Endothelial cell of umbilical vein (primary cell): ENCODE measurements at regions not wholly inside any gene's neighbourhood (a gene's known extent, or its start where the extent isn't known, plus 50 kb on each side); places are given as distances from the start of the nearest gene placed in this dataset.

ENCODE experiments used
- POLR2A ChIP-seq: IDR thresholded peaks from 2 replicates; pipeline ENCODE4 v1.6.1; 2012; ENCODE audit warnings: low read depth, mild to moderate bottlenecking, control low read depth, low read length
- TF ChIP-seq, protein P1 (sequence below): IDR thresholded peaks from 2 replicates; pipeline ENCODE4 v1.6.1; 2011; ENCODE audit not compliant: insufficient read depth, insufficient read length
- TF ChIP-seq, protein P2 (sequence below), 2 donors: IDR thresholded peaks; 1 replicate in 1 of 2; 2 replicates in 1 of 2; pipeline ENCODE4 v1.5.1; 2011; ENCODE audit warnings: low read length in 2 of 2, mild to moderate bottlenecking in 2 of 2, moderate library complexity in 2 of 2, control low read depth in 1 of 2, inconsistent platforms in 1 of 2, low read depth in 1 of 2; ENCODE audit not compliant: insufficient read depth in 1 of 2; ENCODE audit errors: extremely low read depth in 1 of 2

DNA sequence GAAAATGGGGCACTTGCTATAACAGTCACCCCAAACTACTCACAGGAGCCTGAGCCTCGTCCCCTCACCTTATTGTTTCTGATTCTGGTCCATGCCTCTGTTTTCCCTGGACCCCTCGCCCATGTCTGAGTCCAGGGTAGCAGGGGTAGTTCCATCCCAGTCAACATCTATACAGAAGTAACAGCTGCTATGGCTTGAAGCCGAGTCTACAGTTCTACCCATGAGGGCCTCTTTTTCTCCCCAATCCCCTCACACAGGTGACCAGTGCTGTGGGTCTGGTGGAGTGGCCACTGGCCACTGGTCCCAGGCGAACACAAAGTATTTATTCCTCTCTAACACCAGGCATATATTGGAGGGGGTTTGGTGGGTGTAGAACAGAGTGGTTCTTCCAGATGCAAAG, 116.4 kb downstream of the ZNF280B start:
- TF ChIP-seq, protein P1, sequence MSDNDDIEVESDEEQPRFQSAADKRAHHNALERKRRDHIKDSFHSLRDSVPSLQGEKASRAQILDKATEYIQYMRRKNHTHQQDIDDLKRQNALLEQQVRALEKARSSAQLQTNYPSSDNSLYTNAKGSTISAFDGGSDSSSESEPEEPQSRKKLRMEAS = no peak
- no peak for TF ChIP-seq POLR2A
- TF ChIP-seq, protein P2, sequence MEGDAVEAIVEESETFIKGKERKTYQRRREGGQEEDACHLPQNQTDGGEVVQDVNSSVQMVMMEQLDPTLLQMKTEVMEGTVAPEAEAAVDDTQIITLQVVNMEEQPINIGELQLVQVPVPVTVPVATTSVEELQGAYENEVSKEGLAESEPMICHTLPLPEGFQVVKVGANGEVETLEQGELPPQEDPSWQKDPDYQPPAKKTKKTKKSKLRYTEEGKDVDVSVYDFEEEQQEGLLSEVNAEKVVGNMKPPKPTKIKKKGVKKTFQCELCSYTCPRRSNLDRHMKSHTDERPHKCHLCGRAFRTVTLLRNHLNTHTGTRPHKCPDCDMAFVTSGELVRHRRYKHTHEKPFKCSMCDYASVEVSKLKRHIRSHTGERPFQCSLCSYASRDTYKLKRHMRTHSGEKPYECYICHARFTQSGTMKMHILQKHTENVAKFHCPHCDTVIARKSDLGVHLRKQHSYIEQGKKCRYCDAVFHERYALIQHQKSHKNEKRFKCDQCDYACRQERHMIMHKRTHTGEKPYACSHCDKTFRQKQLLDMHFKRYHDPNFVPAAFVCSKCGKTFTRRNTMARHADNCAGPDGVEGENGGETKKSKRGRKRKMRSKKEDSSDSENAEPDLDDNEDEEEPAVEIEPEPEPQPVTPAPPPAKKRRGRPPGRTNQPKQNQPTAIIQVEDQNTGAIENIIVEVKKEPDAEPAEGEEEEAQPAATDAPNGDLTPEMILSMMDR (IDR thresholded peaks at IDR 0.05; ENCODE audit: extremely low read depth in 1 of 2, insufficient read depth in 1 of 2, low read depth in 1 of 2, low read length in 2 of 2) = no peak
